Lung microvascular endothelial cell (primary cell): ENCODE measurements at regions not wholly inside any gene's neighbourhood (a gene's known extent, or its start where the extent isn't known, plus 50 kb on each side); places are given as distances from the start of the nearest gene placed in this dataset.
"Not testable (repeated sequence)": the region's sequence is repeated elsewhere in the genome, so short reads cannot be mapped to it uniquely, and the experiment has no call there.

ENCODE experiments used
- DNase-seq, 2 donors: peaks; one replicate each; pipeline versions ENCODE4 v3.0.0 to v3.0.0-alpha.2; 2010; ENCODE audit warnings: low read depth in 2 of 2

DNA sequence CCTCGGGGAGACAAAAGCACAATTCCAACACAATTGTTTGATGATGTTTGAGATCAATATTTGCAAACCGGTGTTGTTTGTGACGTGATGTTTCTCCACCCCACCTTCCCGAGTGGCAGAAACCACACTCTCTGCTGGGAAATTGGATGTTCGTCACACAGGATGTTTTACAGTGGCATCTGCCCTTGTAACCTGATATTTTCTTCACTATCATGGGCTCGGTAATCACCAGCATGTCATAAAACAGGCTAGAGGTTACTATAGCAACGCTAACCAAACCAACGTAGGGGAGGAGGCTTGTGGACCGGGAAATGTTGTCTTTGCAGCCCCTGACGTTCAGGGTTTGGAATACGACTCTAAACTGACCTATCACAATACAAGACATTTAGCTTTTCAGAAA is 454.5 kb downstream of the IRS2 start:
- DNase-seq: no peak

DNA sequence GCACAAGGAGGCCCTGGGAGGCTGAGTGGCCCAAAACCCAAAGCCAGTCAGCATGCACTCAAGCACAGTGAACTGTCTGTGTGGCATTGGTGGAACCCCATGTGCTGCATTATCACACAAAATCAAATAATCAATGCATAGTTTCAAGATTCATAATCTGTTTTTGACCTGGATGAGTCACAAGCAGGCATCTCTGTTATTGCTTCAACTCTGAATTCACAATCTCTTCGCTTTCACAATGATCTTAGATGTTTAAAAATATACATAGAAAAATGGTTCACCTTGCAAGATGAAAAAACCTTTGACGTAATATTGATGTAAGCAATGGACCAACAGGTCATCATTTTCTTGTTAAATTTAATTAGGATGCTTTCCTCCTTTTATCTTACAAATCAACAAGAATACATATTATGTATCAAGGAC is 455.4 kb downstream of the IRS2 start:
- no peak for DNase-seq

GRCh38 chr13:109330123-109330522 is 456.3 kb downstream of the IRS2 start:
- DNase-seq: no peak

GRCh38 chr13:109329175-109329574 is 457.2 kb downstream of the IRS2 start:
- no peak for DNase-seq

DNA sequence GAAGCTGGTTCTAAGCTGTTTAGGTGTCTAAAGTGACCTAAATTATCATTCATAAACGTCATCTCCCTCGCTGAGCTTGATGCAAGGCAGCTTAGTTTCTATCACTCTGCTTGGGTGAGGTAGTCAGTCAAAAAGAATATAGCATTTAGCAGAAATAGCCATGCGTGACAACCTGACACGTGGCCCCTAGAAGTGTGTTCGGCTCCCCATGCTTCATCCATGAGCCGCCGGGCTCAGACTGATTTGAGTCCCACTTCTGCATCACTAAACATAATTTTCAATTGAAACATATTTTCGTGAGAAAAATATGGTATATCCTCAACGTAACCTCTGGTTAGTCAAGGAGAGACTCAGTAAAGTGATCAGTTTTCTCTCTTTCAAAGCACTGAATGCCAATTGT is 459.8 kb downstream of the IRS2 start:
- DNase-seq: no peak

- DNase-seq: no peak
Measured at GRCh38 chr13:109323338-109323737, 463.0 kb downstream of the IRS2 start.

DNA sequence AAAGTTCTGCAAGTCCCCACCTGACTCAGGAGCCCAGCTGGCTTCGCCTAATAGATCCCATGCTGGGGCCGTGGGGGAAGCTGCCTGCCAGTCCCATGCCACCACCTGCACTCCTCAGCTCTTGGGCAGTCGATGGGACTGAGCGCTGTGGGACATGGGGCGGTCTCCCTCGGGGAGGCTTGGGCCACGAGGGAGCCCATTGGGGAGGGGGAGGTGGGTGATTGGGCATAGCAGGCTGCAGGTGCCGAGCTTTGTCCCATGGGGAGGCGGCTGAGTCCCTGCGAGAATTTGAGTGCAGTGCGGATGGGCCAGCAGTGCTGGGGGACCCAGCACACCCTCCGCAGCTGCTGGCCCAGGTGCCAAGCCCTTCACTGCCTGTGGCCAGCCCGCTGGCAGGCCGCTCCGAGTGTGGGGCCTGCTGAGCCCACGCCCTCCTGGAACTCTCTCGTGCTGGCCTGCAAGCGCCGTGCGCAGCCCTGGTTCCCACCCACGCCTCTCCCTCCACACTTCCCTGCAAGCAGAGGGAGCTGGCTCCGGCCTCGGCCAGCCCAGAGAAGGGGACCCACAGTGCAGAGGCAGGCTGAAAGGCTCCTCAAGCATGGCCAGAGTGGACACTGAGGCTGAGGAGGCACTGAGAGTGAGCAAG is 467.3 kb downstream of the IRS2 start:
- DNase-seq: no peak

- DNase-seq: no peak
Measured at GRCh38 chr13:109315481-109315880, 470.9 kb downstream of the IRS2 start.

- no peak for DNase-seq
Measured at GRCh38 chr13:109314101-109314500, 472.3 kb downstream of the IRS2 start.

DNA sequence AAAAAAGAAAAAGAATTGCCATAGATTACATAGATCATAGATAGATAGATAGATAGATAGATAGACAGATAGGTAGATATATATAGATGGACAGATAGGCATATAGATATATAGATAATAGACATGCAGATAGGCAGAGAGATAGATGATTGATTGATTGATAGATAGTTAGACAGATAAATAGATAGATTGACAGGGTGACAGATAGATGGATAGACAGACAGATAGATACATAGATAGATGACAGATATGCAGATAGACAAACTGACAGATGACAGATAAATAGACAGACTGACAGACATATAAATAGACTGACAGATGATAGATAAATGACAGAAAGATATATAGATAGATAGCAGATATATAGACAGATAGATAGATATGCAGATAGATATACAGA is 474.0 kb downstream of the IRS2 start:
- DNase-seq: no peak

GRCh38 chr13:109311431-109311976 is 474.9 kb downstream of the IRS2 start:
- DNase-seq: not testable (repeated sequence)

DNA sequence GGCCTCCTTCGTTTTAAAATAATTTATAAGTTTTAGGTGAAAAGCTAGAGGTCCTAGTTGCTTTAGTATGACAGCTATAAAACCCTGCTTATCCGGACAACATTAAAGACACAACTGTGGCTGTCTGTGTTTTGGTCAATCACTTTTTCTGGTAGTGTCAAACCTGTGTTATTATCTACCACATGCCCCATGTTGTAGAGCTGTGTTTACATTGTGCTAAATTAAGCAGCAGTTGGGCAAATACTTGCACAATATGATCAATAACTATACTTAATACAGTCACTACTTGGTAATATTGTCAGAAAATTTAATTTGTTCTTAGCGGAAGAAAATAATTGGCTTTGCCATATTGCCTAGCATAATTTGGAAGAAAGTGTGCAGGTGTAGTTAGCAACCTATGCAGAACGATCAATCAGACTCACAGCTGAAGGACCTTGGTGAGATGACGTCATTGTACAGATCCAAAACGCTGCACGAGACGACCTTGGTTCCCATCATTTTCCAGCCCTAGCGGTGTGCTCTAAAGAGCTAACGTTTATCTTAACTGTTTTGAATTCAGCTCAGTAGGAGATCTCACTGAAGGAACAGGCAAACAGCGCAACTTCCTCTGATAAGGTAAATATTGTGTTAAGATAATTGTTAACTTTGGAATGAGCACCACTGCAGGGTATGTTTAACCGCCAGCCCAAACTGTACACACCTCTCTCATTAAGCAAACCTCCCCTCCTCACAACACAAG is 476.6 kb downstream of the IRS2 start:
- DNase-seq: no peak

DNA sequence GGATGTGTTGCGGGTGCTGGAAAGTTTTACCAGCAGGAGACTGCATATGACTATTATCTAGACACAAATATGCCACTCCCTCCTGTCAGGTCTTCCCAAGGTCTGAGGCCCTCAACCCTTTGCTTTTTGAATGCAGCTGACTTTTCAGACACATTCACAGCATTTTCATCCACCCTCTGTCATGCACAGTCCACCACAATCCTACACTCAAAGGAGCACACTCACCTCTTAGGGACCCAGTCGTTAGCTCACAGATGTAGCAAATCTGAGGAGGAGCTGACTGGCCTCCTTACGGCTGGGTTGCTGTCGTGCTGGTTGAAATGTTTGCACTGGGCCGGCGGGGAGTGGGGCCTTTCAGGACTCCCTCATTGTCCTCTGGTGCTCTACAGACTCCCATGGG is 479.4 kb downstream of the IRS2 start:
- no peak for DNase-seq

GRCh38 chr13:109301726-109302125 is 484.7 kb downstream of the IRS2 start:
- no peak for DNase-seq

DNA sequence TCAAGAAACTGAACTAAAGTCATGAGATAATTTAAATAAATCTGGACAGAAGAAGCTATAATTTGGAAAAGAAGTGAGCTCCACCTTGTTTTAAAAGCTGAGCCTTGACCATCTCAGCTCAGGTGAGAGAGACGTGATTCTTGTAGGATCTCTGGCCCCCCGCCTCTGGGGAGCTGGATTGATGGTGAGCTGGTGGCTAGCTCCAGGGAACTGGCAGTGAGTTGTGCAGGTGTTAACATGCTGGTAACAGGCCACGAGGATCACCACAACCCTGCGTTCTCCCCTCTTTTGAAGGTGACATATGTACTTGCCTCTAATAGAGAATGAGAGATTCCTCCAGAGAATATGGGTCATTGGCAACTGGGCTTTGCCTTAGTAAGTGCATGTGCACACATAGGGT is 485.1 kb downstream of the IRS2 start:
- DNase-seq: no peak

GRCh38 chr13:109297628-109298027 is 488.8 kb downstream of the IRS2 start:
- peak in 1 of 2 donors; percentile 36 for DNase-seq

DNA sequence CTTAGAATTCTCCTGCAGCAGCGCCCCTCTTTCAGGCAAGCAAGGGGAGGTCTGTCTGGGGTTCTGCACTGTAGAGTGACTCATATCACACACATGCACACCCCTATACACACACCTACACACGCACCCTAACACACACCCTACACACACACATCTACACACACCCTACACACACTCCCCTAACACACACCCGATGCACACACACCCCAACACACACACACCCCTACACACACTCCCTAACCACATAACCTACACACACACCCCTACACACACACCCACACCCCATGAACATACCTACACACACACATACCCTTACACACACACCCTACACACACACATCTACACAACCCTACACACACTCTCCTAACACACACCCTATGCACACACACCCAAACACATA is 493.2 kb downstream of the IRS2 start:
- DNase-seq: no peak

DNA sequence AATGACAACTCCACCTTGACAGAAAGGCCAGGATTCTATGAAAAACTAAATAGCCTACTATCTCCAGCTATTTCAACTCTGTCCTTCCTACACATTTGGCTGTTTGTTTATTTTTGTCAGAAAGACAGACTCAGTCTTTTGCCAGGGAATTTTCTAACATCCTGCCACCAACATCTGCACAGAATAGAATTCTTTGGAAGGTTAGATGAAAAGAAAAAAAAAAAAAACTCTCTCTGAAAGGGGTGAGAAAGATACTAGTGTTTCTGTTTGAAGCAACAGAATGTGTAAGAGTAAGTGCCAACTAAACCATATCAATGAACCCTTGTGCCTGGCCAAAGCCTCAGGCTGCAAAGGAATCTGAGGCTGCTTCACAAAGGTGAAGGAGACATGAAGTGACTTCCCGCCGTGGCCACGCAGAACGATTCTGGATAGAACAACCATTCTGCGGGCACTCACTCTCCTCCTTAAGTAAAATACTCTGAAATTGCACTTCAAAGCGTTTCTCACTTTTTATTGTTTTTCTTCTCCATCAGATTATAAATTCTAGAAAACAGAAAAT is 498.2 kb downstream of the IRS2 start:
- DNase-seq: peak in 1 of 2 donors; percentile 10

GRCh38 chr13:109287553-109287952 is 498.8 kb downstream of the IRS2 start:
- DNase-seq: no peak

- DNase-seq: no peak
Measured at GRCh38 chr13:109285586-109285985, 500.8 kb downstream of the IRS2 start.

DNA sequence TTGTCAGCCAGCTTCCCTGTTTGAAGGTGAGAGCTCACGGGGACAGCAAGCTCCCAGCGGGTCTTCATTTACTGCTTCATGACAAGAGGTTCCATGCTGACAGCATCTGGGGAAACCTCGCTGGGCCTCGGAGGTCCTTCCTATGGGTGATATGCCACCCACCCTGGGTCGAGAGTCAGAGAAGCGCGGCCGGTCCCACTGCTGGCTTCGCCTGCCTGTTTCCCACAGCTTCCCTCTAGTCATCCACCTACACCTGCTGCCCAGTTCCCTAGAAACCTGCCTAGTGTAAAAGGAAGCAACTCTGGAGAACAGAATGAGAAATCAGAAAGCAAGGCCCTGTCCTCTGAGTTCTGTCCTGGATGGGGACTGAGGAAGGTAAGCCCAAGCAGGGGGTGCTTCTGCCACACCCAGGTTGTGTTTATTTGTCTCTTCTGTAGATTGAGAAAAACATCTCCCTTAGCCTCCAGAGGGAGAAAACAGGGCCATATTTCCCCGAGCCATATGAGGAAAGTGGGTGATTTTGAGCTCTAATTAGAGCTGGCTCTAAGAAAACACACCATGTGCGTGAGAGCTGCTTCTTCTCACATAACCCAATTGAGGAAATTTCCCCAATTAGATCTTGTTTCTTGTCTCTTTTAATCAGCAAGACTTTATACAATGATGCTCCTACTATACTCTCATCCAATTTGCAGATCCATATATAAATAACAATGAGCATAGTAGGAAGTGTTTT is 504.3 kb downstream of the IRS2 start:
- no peak for DNase-seq
